ENCODE measurements at regions not wholly inside any gene's neighbourhood (a gene's known extent, or its start where the extent isn't known, plus 50 kb on each side); places are given as distances from the start of the nearest gene placed in this dataset.

DNA sequence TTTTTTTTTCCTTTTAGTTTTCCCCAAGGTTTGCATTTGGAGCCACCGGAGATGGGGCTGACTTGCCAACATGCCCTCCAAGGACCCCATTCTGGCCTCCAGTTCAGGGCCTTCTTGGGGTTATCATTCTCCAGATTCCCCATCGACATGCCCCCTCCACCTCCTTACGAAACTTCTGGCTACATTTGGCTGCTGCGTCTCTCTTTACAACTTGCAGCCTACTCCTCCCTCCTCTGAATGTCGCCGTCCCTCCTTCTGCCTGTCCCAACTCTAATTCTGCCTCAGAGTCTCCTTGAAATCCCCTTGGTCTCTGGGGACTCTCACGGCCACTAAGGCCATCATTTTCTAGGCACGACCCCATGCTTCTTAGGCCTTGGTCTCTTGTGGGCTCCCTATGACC, 72.2 kb upstream of the PODXL start:
- Histone ChIP-seq H3K36me3 (ENCODE audit: control insufficient read depth, insufficient read depth, low read length) (no peaks in the 10 kb centered on the region), H3K9me3 (replicated peaks; ENCODE audit: control insufficient read depth, insufficient read depth, low read depth, low read length) (no peaks in the 10 kb centered on the region), H3K4me3 (no peak overlapping the region), H3K9ac (ENCODE audit: insufficient read depth in 1 of 2, low read depth in 2 of 2, low read length in 2 of 2) (no peak overlapping the region), H3K4me2 (ENCODE audit: insufficient read depth, low read length) (no peak overlapping the region), H3K27ac (ENCODE audit: extremely low read depth, low read depth, low read length) (no peak overlapping the region), H3K4me1 (replicated peaks in 1 of 2; ENCODE audit: control insufficient read depth in 2 of 2, insufficient read depth in 2 of 2, low read length in 2 of 2) (peaks cover 0 to 3% of the 10 kb centered on the region in 2 experiments; a peak in 2 of 5 replicates), H3K79me2 (ENCODE audit: control insufficient read depth, insufficient read depth, low read length) (no peaks in the 10 kb centered on the region), H3K27me3 (ENCODE audit: control insufficient read depth in 2 of 2, insufficient read depth in 2 of 2, low read length in 2 of 2) (peaks cover 34 to 78% of the 10 kb centered on the region in 2 experiments), H2AFZ (ENCODE audit: low read depth, low read length) (no peak overlapping the region), H3K9me1 (ENCODE audit: control insufficient read depth, insufficient read depth, low read length) (no peaks in the 10 kb centered on the region), H4K20me1 (replicated peaks; ENCODE audit: control insufficient read depth, insufficient read depth, low read length) (peaks cover 16% of the 10 kb centered on the region)
- ATAC-seq (no peak), DNase-seq (ENCODE audit: extremely low read depth in 1 of 4, low spot score in 3 of 4) (no peak), FAIRE-seq (no peak)
- in situ Hi-C loops (cut with MboI) (no loop called here), intact Hi-C loops (cut with micrococcal nuclease) (no loop called here)
- 4% methylated on average over 8 of the region's 8 CpGs for WGBS (ENCODE audit: insufficient coverage, low coverage, missing lambda C conversion rate)
- CTCF ChIA-PET (ENCODE audit: low intra/inter-chr PET ratio) = no interaction called here
- BruUV-seq (replicated peaks) = no TSS peak
- POLR2A ChIA-PET = interaction anchor here (1.2 kb wide), 1 partner anchor 9 kb away, joined by 3 read pairs; no protein-coding TSS in a partner anchor
- TF ChIP-seq REST (IDR thresholded peaks at IDR 0.05; ENCODE audit: borderline replicate concordance) = no peak
- TF ChIP-seq REST (CRISPR knock-in tag; IDR thresholded peaks at IDR 0.05; ENCODE audit: low read depth) = no peak
- TF ChIP-seq POLR3G (IDR thresholded peaks at IDR 0.05; ENCODE audit: extremely low read depth, insufficient read length, insufficient replicate concordance) = no peak
- no peak for TF ChIP-seq MCM2 (IDR thresholded peaks at IDR 0.05; ENCODE audit: low read depth)
- TF ChIP-seq, protein P1, sequence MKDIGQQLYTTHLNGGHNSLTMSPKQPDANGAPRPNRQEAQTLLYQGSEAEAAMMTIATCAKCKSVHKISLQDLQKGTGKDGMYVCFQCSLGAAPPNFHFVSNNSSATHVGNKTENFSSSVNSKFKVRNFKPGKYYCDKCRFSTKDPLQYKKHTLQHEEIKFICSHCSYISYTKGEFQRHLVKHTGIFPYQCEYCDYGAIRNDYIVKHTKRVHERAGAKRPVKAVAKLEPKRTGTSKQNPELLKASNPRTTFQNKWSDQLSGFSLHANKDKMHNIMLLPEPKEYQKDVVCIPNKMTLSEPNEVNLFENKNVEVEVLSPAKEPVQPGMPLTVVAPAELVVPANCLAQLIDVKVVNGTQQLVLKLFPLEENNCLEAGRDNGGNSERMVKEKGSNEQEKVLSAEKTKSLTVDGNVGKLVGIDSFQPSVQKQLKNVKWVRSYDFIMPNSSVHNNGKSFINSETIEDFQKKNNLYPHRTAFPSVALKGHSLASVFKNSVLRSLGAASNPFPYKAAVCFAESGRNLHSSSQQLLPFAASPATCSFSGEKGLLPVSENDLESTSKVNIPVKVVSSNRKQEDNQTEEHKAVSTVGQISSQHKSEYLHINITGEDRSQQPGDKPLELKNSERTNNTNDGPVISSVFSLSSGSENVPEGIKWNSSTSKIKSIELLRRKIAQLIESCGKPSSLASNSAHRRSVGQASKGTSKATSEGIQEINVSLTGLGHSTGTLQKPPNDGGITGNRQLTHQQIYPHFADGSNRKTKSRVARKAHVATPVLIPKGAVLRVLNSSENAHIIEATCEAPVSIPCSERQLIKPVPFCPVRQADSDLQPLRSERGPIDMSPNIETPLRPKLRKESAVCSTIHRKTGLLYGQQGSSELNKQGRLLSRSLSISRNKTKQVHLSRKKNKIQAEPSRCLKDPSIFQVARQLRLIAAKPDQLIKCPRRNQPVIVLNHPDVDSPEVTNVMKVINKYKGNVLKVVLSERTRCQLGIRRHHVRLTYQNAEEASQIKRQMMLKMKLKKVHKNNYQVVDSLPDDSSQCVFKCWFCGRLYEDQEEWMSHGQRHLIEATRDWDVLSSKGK (CRISPR knock-in tag; IDR thresholded peaks at IDR 0.05) = no peak
- no peak for TF ChIP-seq NR3C1 (CRISPR knock-in tag; IDR thresholded peaks at IDR 0.05)
- no peak for TF ChIP-seq E2F5 (CRISPR knock-in tag; IDR thresholded peaks at IDR 0.05)
- TF ChIP-seq PATZ1 (CRISPR knock-in tag; IDR thresholded peaks at IDR 0.05; ENCODE audit: borderline replicate concordance) = no peak
